ENCODE measurements at regions not wholly inside any gene's neighbourhood (a gene's known extent, or its start where the extent isn't known, plus 50 kb on each side); places are given as distances from the start of the nearest gene placed in this dataset.

DNA sequence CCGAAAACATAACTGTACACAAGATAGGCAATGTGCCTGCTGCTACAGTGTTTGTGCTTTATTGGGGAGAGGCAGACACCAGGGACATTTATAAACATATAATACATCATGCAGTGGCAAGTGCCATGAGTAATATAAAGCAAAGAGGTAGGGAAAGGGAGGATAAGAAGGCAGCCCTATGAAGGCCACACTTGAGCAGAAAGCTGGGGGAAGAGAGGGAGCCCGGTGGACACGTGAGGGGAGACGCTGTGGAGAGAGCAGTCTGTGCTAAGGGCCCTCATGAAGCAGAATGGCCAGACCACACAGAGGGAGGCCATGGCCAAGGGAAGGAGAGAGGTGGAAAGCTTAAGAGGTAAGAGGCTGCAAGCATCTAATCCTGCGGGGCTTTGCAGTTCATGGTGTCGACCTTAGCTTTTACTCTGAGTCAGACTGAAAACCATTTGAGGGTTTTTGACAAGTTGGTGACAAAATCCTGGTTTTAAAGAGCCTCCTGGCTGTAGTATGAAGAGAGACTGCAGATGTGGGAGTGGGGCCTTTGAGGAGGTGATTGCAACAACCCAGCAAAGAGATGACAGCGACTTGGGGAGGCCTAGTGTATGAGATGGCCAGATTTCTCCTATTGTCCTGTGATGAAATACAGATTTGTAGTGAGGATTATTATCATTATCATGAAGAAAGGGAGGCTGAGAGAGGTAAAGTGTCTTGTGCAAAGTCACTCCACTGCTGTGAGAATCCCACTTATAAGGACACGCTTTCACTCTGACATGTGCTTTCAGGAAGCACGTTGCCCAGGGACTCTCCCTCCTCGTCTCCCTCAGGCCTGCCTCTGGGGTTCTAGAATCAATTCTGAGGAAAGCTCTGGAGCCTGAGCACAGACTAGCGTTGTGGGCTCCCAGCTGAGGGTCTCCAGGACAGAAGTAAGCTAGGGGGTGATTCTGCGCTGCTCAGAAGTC lies 192.9 kb downstream of the RHOU start:
- 71 to 93% methylated on average over 6 to 11 of the region's 12 CpGs for WGBS, 2 donors (ENCODE audit: low coverage in 1 of 2)
- Histone ChIP-seq H3K36me3 (no peaks in the 10 kb centered on the region), H3K27ac (no peak overlapping the region), H3K4me3 (no peak overlapping the region), H3K27me3 (no peaks in the 10 kb centered on the region), H3K9me3 (peaks cover 0 to 11% (median 0%) of the 10 kb centered on the region in 3 donors), H3K4me1 (no peaks in the 10 kb centered on the region)
- no peak for ATAC-seq
- TF ChIP-seq, protein P1, sequence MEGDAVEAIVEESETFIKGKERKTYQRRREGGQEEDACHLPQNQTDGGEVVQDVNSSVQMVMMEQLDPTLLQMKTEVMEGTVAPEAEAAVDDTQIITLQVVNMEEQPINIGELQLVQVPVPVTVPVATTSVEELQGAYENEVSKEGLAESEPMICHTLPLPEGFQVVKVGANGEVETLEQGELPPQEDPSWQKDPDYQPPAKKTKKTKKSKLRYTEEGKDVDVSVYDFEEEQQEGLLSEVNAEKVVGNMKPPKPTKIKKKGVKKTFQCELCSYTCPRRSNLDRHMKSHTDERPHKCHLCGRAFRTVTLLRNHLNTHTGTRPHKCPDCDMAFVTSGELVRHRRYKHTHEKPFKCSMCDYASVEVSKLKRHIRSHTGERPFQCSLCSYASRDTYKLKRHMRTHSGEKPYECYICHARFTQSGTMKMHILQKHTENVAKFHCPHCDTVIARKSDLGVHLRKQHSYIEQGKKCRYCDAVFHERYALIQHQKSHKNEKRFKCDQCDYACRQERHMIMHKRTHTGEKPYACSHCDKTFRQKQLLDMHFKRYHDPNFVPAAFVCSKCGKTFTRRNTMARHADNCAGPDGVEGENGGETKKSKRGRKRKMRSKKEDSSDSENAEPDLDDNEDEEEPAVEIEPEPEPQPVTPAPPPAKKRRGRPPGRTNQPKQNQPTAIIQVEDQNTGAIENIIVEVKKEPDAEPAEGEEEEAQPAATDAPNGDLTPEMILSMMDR (IDR thresholded peaks at IDR 0.05): no peak
- no peak for TF ChIP-seq EP300 (IDR thresholded peaks at IDR 0.05)
- TF ChIP-seq POLR2A (IDR thresholded peaks at IDR 0.05): no peak
- TF ChIP-seq POLR2AphosphoS5 (IDR thresholded peaks at IDR 0.05): no peak

DNA sequence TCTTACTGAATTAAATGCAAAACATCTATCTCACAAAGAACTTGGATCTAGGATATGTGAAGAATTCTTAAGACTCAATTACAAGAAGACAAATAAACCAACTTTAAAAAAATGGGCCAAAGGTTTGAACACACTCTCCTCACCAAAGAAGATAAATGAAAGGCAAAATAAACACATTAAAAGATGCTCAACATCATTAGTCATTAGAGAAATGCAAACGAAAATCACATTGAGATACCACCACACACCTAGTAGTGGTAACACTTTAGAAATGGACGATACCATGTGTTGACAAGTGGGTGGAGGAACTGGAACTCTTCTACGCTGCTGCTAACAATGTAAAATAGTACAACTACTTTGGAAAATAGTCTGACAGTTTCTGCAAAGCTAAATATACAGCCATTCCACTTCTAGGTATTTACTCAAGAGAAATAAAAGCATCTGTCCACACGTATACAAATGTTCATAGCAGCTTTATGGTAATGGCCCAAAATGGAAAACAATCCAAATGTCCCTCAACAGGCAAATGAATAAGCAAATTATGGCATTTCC lies 194.3 kb downstream of the RHOU start:
- WGBS, 2 donors (ENCODE audit: low coverage in 1 of 2): 55 to 60% methylated on average over 4 of the region's 4 CpGs
- no peaks in the 10 kb centered on the region for H3K27me3 ChIP-seq
- no peaks in the 10 kb centered on the region for H3K4me1 ChIP-seq
- ATAC-seq: no peak
- H3K36me3 ChIP-seq: no peaks in the 10 kb centered on the region
- H3K27ac ChIP-seq: no peak overlapping the region
- peaks cover 0 to 11% (median 0%) of the 10 kb centered on the region in 3 donors for H3K9me3 ChIP-seq
- H3K4me3 ChIP-seq: no peak overlapping the region
- no peak for TF ChIP-seq POLR2AphosphoS5 (IDR thresholded peaks at IDR 0.05)
- no peak for TF ChIP-seq EP300 (IDR thresholded peaks at IDR 0.05)
- no peak for TF ChIP-seq POLR2A (IDR thresholded peaks at IDR 0.05)
- TF ChIP-seq, protein P1 (IDR thresholded peaks at IDR 0.05): no peak

DNA sequence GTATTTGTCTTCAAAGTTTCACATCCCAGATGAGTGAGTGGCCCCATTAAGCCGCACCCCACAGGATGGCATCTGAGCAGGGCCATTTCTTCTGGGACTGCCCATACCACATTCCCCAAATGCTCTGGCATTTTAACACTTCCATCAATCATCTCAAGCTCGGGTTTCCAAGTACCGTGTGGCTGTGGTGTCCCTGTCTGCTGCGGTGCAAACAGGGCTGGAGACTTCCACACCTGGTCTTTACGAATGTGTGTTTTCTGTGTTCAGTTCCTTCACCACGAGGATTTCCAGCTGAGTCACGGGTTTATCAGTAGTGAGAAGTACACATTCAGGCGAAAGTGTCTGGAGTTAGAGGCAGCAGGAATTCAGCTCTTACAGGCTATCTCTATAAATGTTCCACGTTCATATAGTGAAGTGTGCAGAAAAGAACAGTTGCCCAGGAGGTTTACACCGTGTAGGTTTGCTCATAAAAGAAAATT lies 195.2 kb downstream of the RHOU start:
- peaks cover 0 to 6% (median 0%) of the 10 kb centered on the region in 3 donors for H3K9me3 ChIP-seq
- TF ChIP-seq POLR2A (IDR thresholded peaks at IDR 0.05) (no peak), POLR2AphosphoS5 (IDR thresholded peaks at IDR 0.05) (no peak), EP300 (IDR thresholded peaks at IDR 0.05) (no peak)
- TF ChIP-seq, protein P1 (IDR thresholded peaks at IDR 0.05): no peak
- no peaks in the 10 kb centered on the region for H3K4me1 ChIP-seq
- 50 to 84% methylated on average over 9 to 10 of the region's 10 CpGs for WGBS, 2 donors (ENCODE audit: low coverage in 1 of 2)
- no peaks in the 10 kb centered on the region for H3K36me3 ChIP-seq
- no peak overlapping the region for H3K27ac ChIP-seq
- no peak for ATAC-seq
- H3K4me3 ChIP-seq: no peak overlapping the region
- no peaks in the 10 kb centered on the region for H3K27me3 ChIP-seq

DNA sequence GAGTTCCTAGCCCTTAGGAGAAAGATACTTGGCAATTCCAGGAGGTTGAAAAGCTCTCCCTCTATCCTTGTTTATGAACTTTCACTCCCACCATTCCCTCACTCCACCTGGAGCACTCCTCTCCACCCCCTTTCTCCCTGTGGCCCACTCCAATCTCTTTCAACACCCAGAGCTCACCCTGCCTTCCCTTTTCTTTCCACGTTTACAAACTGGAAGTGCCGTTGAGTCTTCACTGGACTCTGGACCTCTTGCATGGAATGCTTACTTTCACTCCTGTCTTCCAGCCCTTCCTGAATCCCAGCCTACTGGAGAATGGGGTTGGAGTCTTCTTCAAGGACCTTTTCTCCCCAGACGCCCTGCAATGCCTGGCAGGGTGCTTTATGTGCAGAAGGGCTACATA lies 198.5 kb downstream of the RHOU start:
- no peak for ATAC-seq
- Histone ChIP-seq H3K4me3 (no peak overlapping the region), H3K9me3 (no peaks in the 10 kb centered on the region), H3K36me3 (no peaks in the 10 kb centered on the region), H3K27me3 (no peaks in the 10 kb centered on the region), H3K27ac (no peak overlapping the region), H3K4me1 (peaks cover 0 to 29% (median 16%) of the 10 kb centered on the region in 3 donors)
- TF ChIP-seq POLR2AphosphoS5 (IDR thresholded peaks at IDR 0.05) (no peak), EP300 (IDR thresholded peaks at IDR 0.05) (no peak), POLR2A (IDR thresholded peaks at IDR 0.05) (no peak)
- TF ChIP-seq, protein P1 (IDR thresholded peaks at IDR 0.05): no peak
- 67 to 84% methylated on average over 2 of the region's 3 CpGs for WGBS, 2 donors (ENCODE audit: low coverage in 1 of 2)
